ENCODE measurements at regions not wholly inside any gene's neighbourhood (a gene's known extent, or its start where the extent isn't known, plus 50 kb on each side); places are given as distances from the start of the nearest gene placed in this dataset.

- no peak for FAIRE-seq
- DNase-seq (ENCODE audit: extremely low read depth in 1 of 4, low spot score in 3 of 4) = no peak
- no peaks in the 10 kb centered on the region for H3K9me3 ChIP-seq (replicated peaks; ENCODE audit: control insufficient read depth, insufficient read depth, low read depth, low read length)
- intact Hi-C loops (cut with micrococcal nuclease) (no loop called here), in situ Hi-C loops (cut with MboI) (no loop called here)
- no TSS peak for BruUV-seq (replicated peaks)
- H3K4me3 ChIP-seq = no peak overlapping the region
- ATAC-seq = no peak
- H3K4me2 ChIP-seq (ENCODE audit: insufficient read depth, low read length) = no peak overlapping the region
- no peak overlapping the region for H3K27ac ChIP-seq (ENCODE audit: extremely low read depth, low read depth, low read length)
- POLR2A ChIA-PET = interaction anchor here (0.9 kb wide), 1 partner anchor 12 kb away, joined by 3 read pairs; no protein-coding TSS in a partner anchor
- WGBS (ENCODE audit: insufficient coverage, low coverage, missing lambda C conversion rate) = 2% methylated on average over 4 of the region's 4 CpGs
- no peaks in the 10 kb centered on the region for H3K27me3 ChIP-seq (ENCODE audit: control insufficient read depth in 2 of 2, insufficient read depth in 2 of 2, low read length in 2 of 2)
- H3K9me1 ChIP-seq (ENCODE audit: control insufficient read depth, insufficient read depth, low read length) = no peaks in the 10 kb centered on the region
- no peaks in the 10 kb centered on the region for H3K4me1 ChIP-seq (replicated peaks in 1 of 2; ENCODE audit: control insufficient read depth in 2 of 2, insufficient read depth in 2 of 2, low read length in 2 of 2)
- no peak overlapping the region for H2AFZ ChIP-seq (ENCODE audit: low read depth, low read length)
- H3K79me2 ChIP-seq (ENCODE audit: control insufficient read depth, insufficient read depth, low read length) = no peaks in the 10 kb centered on the region
- CTCF ChIA-PET (ENCODE audit: low intra/inter-chr PET ratio) = no interaction called here
- TF ChIP-seq SMARCA4 (IDR thresholded peaks at IDR 0.05) (no peak), ZZZ3 (IDR thresholded peaks at IDR 0.05) (no peak), ATF7 (IDR thresholded peaks at IDR 0.05) (no peak), ZNF239 (CRISPR knock-in tag; IDR thresholded peaks at IDR 0.05) (no peak), E2F1 (CRISPR knock-in tag; IDR thresholded peaks at IDR 0.05) (no peak), THRAP3 (IDR thresholded peaks at IDR 0.05; ENCODE audit: borderline replicate concordance) (no peak), ZEB2 (IDR thresholded peaks at IDR 0.05) (no peak), CHCHD3 (CRISPR knock-in tag; IDR thresholded peaks at IDR 0.05) (no peak), ZC3H8 (IDR thresholded peaks at IDR 0.05) (no peak), MAFG (tag; conservative IDR thresholded peaks at IDR 0.05) (no peak), CREBBP (IDR thresholded peaks at IDR 0.05; ENCODE audit: low read depth, low read length) (no peak)
- H3K9ac ChIP-seq (ENCODE audit: insufficient read depth in 1 of 2, low read depth in 2 of 2, low read length in 2 of 2) = no peak overlapping the region
- no peaks in the 10 kb centered on the region for H3K36me3 ChIP-seq (ENCODE audit: control insufficient read depth, insufficient read depth, low read length)
- H4K20me1 ChIP-seq (replicated peaks; ENCODE audit: control insufficient read depth, insufficient read depth, low read length) = no peaks in the 10 kb centered on the region
Measured at GRCh38 chr17:14873996-14874395, 391.1 kb downstream of the PMP22 start.
